PFSK-1 (cell line): ENCODE measurements at regions not wholly inside any gene's neighbourhood (a gene's known extent, or its start where the extent isn't known, plus 50 kb on each side); places are given as distances from the start of the nearest gene placed in this dataset.

Experiments
- FOXP2 ChIP-seq: optimal IDR thresholded peaks from 2 replicates; pipeline ENCODE3; 2011; ENCODE audit warnings: borderline replicate concordance, control low read depth, inconsistent platforms; ENCODE audit not compliant: insufficient read depth; ENCODE audit errors: extremely low read length, extremely low read depth
- POLR2AphosphoS5 ChIP-seq: IDR thresholded peaks from 2 replicates; pipeline ENCODE4 v1.6.1; 2012; ENCODE audit warnings: low read depth, mild to moderate bottlenecking, control low read depth, low read length, moderate library complexity
- SIN3A ChIP-seq: IDR thresholded peaks from 2 replicates; pipeline ENCODE4 v1.6.1; 2012; ENCODE audit warnings: mild to moderate bottlenecking, low read length, moderate library complexity, borderline replicate concordance; ENCODE audit not compliant: insufficient read depth
- TAF1 ChIP-seq: IDR thresholded peaks from 2 replicates; pipeline ENCODE4 v1.6.1; 2012; ENCODE audit warnings: low read length, control low read depth, borderline replicate concordance; ENCODE audit not compliant: insufficient read depth
- TF ChIP-seq, protein P1 (sequence below), 2 experiments: IDR thresholded peaks; 2 replicates each; pipeline versions ENCODE4 v1.6.1 to v1.8.0; 2011 to 2012; ENCODE audit warnings: low read depth in 2 of 2, low read length in 2 of 2, control low read depth in 1 of 2, inconsistent platforms in 1 of 2, mild to moderate bottlenecking in 1 of 2, moderate library complexity in 1 of 2; ENCODE audit not compliant: insufficient read depth in 1 of 2

DNA sequence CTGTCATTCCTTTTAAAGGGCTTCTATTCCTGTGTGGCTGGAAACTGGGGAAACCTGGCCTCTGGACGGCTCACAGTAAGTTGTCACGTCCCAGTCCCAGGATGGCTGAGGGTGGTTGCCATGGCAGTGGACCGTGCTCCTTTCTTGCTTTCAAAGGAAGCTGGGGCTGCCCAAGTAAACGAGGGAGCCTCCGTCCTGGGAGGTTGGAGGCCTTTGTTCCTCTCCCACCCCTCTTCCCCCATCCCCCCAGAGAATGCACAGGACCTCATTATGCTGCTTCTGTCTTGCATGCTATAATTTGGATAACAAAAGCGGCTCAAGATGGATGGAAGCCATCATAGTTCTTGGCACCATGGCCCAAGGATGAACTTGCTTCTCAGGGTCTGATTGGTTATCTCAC lies 325.5 kb upstream of the HS6ST1 start:
- TF ChIP-seq SIN3A (no peak), POLR2AphosphoS5 (no peak), TAF1 (no peak), FOXP2 (no peak)
- TF ChIP-seq, protein P1, sequence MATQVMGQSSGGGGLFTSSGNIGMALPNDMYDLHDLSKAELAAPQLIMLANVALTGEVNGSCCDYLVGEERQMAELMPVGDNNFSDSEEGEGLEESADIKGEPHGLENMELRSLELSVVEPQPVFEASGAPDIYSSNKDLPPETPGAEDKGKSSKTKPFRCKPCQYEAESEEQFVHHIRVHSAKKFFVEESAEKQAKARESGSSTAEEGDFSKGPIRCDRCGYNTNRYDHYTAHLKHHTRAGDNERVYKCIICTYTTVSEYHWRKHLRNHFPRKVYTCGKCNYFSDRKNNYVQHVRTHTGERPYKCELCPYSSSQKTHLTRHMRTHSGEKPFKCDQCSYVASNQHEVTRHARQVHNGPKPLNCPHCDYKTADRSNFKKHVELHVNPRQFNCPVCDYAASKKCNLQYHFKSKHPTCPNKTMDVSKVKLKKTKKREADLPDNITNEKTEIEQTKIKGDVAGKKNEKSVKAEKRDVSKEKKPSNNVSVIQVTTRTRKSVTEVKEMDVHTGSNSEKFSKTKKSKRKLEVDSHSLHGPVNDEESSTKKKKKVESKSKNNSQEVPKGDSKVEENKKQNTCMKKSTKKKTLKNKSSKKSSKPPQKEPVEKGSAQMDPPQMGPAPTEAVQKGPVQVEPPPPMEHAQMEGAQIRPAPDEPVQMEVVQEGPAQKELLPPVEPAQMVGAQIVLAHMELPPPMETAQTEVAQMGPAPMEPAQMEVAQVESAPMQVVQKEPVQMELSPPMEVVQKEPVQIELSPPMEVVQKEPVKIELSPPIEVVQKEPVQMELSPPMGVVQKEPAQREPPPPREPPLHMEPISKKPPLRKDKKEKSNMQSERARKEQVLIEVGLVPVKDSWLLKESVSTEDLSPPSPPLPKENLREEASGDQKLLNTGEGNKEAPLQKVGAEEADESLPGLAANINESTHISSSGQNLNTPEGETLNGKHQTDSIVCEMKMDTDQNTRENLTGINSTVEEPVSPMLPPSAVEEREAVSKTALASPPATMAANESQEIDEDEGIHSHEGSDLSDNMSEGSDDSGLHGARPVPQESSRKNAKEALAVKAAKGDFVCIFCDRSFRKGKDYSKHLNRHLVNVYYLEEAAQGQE (IDR thresholded peaks at IDR 0.05; ENCODE audit: insufficient read depth in 1 of 2, low read depth in 2 of 2, low read length in 2 of 2): no peak

DNA sequence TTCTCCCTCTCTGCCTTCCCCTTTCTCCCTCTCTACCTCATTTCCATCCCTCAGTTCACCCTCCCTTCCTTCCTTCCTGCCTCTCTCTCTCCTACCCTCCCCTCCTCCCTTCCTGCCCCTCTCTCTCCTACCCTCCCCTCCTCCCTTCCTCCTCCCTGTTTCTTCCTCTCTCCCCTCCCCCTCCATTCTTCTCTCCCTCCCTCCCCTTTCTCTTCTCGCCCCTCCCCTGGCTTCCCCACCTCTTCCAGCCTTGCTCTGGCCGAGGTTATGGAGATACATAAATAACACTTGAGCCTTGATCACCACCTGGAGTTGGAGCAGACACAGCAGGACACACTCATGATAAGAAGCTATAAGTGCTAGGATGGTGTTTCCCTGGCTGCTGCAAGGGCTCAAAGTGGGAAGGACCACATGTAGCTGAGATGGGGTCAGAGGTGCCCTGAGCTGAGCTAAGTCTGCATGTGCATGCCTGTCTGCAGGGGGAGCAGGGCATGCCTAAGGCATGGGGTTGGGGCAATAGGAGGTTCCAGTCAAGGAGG lies 326.1 kb upstream of the HS6ST1 start:
- TF ChIP-seq, protein P1 (IDR thresholded peaks at IDR 0.05; ENCODE audit: insufficient read depth in 1 of 2, low read depth in 2 of 2, low read length in 2 of 2): no peak
- TF ChIP-seq SIN3A (no peak), FOXP2 (no peak), POLR2AphosphoS5 (no peak), TAF1 (no peak)

DNA sequence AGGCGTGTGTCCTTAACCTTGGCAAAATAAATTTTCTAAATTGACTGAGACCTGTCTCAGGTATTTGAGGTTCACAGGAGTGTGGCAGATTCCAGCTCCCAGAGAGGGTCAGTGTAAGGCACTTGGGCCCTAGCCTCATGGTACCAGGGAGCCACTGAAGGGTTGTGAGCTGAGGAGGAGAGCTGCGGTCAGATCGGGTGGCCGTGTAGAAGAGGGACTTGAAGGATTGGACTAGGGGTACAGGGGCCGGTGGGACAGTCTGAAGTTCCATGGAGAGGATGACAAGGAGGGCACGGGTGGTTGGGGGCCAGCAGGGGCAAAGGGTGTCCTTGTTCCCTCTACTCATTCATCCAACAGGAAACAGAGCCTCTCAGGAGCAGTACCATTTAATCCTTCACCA lies 327.0 kb upstream of the HS6ST1 start:
- TF ChIP-seq SIN3A (no peak), POLR2AphosphoS5 (no peak), FOXP2 (no peak), TAF1 (no peak)
- TF ChIP-seq, protein P1 (IDR thresholded peaks at IDR 0.05; ENCODE audit: insufficient read depth in 1 of 2, low read depth in 2 of 2, low read length in 2 of 2): no peak

DNA sequence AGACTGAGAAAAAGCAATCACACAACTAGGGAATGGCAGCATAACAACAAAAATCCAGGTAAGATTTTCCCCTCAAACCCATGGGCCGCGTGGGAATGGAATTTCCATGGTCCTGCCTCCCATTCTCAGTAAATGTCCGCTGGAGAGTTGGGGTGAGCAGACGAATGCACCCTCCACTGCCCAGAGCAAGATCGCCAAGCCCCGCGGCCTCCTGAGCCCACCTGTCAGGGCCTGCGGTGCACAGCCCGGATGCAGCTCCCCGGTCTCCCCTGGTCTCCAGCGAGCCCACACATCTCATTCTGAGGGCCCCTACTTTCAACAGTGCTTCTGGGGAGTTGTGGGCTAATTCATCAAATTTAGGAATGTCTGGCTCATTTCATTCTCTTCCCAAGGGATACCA lies 327.4 kb upstream of the HS6ST1 start:
- no peak for TF ChIP-seq FOXP2
- TF ChIP-seq, protein P1 (IDR thresholded peaks at IDR 0.05; ENCODE audit: insufficient read depth in 1 of 2, low read depth in 2 of 2, low read length in 2 of 2): no peak
- TF ChIP-seq TAF1: no peak
- no peak for TF ChIP-seq POLR2AphosphoS5
- TF ChIP-seq SIN3A: no peak

DNA sequence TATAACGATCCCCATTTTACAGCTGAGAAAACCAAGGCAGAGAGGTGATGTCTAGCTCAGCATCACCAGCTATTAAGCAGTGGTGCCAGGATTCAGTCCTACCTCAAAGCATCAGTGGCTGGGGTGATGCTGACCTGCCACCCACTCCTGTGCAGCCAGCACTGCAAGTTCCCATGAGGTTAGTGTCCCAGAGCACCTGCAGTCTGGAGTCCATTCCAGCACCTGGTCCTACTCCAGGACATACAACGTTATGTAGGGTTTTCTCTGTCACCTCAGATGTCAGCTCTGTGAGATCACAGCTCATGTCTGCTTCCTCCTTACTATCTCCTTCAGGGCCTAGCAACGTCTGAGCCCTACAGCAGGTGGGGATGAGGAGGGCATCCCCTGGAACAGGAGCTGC lies 328.0 kb upstream of the HS6ST1 start:
- TF ChIP-seq, protein P1 (IDR thresholded peaks at IDR 0.05; ENCODE audit: insufficient read depth in 1 of 2, low read depth in 2 of 2, low read length in 2 of 2): no peak
- TF ChIP-seq TAF1: no peak
- no peak for TF ChIP-seq POLR2AphosphoS5
- no peak for TF ChIP-seq FOXP2
- no peak for TF ChIP-seq SIN3A
